Thyroid gland (tissue), 4 donors: ENCODE measurements at regions not wholly inside any gene's neighbourhood (a gene's known extent, or its start where the extent isn't known, plus 50 kb on each side); places are given as distances from the start of the nearest gene placed in this dataset.

Source experiments
- CTCF ChIP-seq, 6 experiments: fragments of 200-600 bp in 3 of 6; fragments of 450-650 bp in 3 of 6; sonication (generic) in 3 of 6; IDR thresholded peaks; one replicate each; pipeline ENCODE4 v1.5.1; 2016 to 2019; ENCODE audit warnings: antibody characterized with exemption in 6 of 6, mild to moderate bottlenecking in 2 of 6, inconsistent platforms in 1 of 6, moderate library complexity in 1 of 6
- POLR2A ChIP-seq, 2 donors: fragments of 450-650 bp; IDR thresholded peaks; one replicate each; pipeline ENCODE4 v1.6.1; 2017; ENCODE audit warnings: antibody characterized with exemption in 2 of 2, mild to moderate bottlenecking in 2 of 2, moderate library complexity in 1 of 2

GRCh38 chr12:87021400-87021799 lies 765.2 kb upstream of the MGAT4C start:
- TF ChIP-seq CTCF (IDR thresholded peaks at IDR 0.05): no peak
- TF ChIP-seq POLR2A (IDR thresholded peaks at IDR 0.05): no peak
